H1 (cell line): ENCODE measurements at regions not wholly inside any gene's neighbourhood (a gene's known extent, or its start where the extent isn't known, plus 50 kb on each side); places are given as distances from the start of the nearest gene placed in this dataset.

Source experiments
- NANOG ChIP-seq: IDR thresholded peaks from 2 replicates; pipeline ENCODE4 v1.6.1; 2011; ENCODE audit warnings: low read length, low read depth, mild to moderate bottlenecking, inconsistent platforms; ENCODE audit not compliant: insufficient read depth, poor library complexity, severe bottlenecking
- SIRT6 ChIP-seq: IDR thresholded peaks from one replicate; pipeline ENCODE4 v1.7.1; 2012; ENCODE audit warnings: low read length, inconsistent platforms

- TF ChIP-seq NANOG (no peak), SIRT6 (no peak)
Observed at GRCh38 chr3:144544871-144545270, 573.2 kb downstream of the DIPK2A start (continued).
